SK-N-SH (cell line): ENCODE measurements at regions not wholly inside any gene's neighbourhood (a gene's known extent, or its start where the extent isn't known, plus 50 kb on each side); places are given as distances from the start of the nearest gene placed in this dataset.

Source experiments
- JUND ChIP-seq: IDR thresholded peaks from 2 replicates; pipeline ENCODE4 v1.4.0; 2012
- TCF12 ChIP-seq: IDR thresholded peaks from 2 replicates; pipeline ENCODE4 v1.4.0; 2012

GRCh38 chr4:164359881-164360280 lies 394.1 kb upstream of the SMIM31 start:
- no peak for TF ChIP-seq TCF12
- TF ChIP-seq JUND: no peak
